Colonic mucosa (tissue), 4 donors: ENCODE measurements at regions not wholly inside any gene's neighbourhood (a gene's known extent, or its start where the extent isn't known, plus 50 kb on each side); places are given as distances from the start of the nearest gene placed in this dataset.

Source experiments
- DNase-seq: peaks from one replicate; pipeline ENCODE4 v3.0.0-alpha.2; 2020
- H3K27ac ChIP-seq: fragments of 200-600 bp; one replicate; pipeline ENCODE4 v1.8.0; 2021
- H3K27me3 ChIP-seq: fragments of 200-600 bp; one replicate; pipeline ENCODE4 v1.8.0; 2021
- H3K36me3 ChIP-seq: fragments of 200-600 bp; one replicate; pipeline ENCODE4 v1.8.0; 2021
- H3K4me1 ChIP-seq: fragments of 200-600 bp; one replicate; pipeline ENCODE4 v1.8.0; 2021; ENCODE audit warnings: mild to moderate bottlenecking
- H3K4me3 ChIP-seq: fragments of 200-600 bp; one replicate; pipeline ENCODE4 v1.8.0; 2021
- H3K9ac ChIP-seq, 2 donors: one replicate each; pipeline ENCODE4 v1.7.0; 2013; ENCODE audit warnings: control low read depth in 2 of 2, low read depth in 2 of 2, low read length in 2 of 2
- H3K9me3 ChIP-seq: fragments of 200-600 bp; one replicate; pipeline ENCODE4 v1.8.0; 2021
- intact Hi-C: fragments of 100-400 bp; cut with DNase I; formaldehyde crosslinking; loops from one replicate; pipeline ENCODE4 v1.14.1; 2022
- TF ChIP-seq, protein P1 (sequence below): fragments of 200-600 bp; IDR thresholded peaks from one replicate; pipeline ENCODE4 v1.8.0; 2022; ENCODE audit warnings: antibody characterized with exemption, mild to moderate bottlenecking
- donor health status: healthy.
- donor health status: DM: no; HTN: no; CAD: no.
- donor health status: DM: no; HTN: no; CAD: no.

DNA sequence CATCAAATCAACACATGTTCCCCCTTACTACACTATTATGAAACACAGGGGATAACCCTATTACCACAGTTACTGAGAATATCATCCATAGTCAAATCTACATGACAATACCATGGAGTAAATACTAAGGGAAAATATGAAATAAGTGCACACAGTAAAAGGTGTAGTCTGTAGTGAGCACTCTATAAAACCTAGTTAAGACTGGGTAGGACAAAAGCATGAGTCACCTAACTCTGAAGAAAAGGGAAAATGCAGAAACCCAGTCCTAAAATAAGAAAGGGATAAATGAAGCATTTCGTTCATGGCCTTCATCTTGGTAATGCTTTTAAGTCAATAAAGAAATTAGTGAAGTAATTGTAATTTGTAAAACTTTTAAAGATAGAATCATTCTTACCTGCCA is 65.4 kb upstream of the ACVR2A start:
- DNase-seq, result no peak
- Histone ChIP-seq H3K9ac (no peak overlapping the region), H3K27me3 (no peaks in the 10 kb centered on the region), H3K4me3 (no peak overlapping the region), H3K36me3 (no peaks in the 10 kb centered on the region), H3K4me1 (no peaks in the 10 kb centered on the region), H3K9me3 (no peaks in the 10 kb centered on the region), H3K27ac (no peak overlapping the region)
- TF ChIP-seq, protein P1, sequence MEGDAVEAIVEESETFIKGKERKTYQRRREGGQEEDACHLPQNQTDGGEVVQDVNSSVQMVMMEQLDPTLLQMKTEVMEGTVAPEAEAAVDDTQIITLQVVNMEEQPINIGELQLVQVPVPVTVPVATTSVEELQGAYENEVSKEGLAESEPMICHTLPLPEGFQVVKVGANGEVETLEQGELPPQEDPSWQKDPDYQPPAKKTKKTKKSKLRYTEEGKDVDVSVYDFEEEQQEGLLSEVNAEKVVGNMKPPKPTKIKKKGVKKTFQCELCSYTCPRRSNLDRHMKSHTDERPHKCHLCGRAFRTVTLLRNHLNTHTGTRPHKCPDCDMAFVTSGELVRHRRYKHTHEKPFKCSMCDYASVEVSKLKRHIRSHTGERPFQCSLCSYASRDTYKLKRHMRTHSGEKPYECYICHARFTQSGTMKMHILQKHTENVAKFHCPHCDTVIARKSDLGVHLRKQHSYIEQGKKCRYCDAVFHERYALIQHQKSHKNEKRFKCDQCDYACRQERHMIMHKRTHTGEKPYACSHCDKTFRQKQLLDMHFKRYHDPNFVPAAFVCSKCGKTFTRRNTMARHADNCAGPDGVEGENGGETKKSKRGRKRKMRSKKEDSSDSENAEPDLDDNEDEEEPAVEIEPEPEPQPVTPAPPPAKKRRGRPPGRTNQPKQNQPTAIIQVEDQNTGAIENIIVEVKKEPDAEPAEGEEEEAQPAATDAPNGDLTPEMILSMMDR, result no peak
- intact Hi-C loops, result no loop called here

DNA sequence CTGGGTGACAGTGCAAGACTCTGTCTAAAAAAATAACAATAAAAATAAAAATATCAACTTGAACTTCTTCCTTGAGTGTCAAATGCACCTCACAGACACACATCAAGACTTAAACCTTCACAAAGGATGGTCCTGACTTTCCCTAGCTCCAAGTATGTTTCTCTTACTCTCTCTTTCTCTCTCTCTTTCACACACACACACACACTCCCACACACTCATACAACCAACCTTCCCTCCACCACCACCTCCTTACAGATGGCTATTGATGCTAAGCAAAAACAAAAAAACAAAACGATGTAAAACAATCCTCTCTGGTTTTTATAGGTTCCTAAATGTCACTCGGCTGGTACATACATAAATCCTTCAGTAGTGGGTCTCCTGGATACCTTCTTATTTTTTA is 67.4 kb upstream of the ACVR2A start:
- no peak for DNase-seq
- TF ChIP-seq, protein P1, result no peak
- Histone ChIP-seq H3K4me3 (no peak overlapping the region), H3K4me1 (no peaks in the 10 kb centered on the region), H3K9ac (no peak overlapping the region), H3K27me3 (no peaks in the 10 kb centered on the region), H3K36me3 (no peaks in the 10 kb centered on the region), H3K9me3 (no peaks in the 10 kb centered on the region), H3K27ac (no peak overlapping the region)
- intact Hi-C loops, result no loop called here

DNA sequence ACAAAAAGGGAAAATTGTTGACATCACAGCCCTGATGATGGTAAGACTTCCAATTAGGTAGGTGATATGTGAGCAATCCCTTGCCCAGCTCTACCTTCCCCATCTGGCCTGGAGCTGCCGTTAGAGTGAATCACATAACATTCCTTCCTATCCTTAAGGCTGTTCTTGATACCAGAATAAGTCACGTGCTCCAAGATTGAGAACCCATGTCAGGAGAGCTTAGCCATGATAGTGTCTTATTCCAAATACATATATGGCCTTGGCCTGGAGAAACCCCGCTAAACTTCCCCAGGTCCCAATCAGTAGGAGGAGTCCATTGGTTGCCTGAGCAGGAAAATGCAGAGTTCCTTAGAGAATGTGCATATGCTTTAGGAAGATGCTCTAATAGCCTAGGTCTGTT is 70.0 kb upstream of the ACVR2A start:
- TF ChIP-seq, protein P1, result no peak
- no peak overlapping the region for H3K9ac ChIP-seq
- no peaks in the 10 kb centered on the region for H3K36me3 ChIP-seq
- no peaks in the 10 kb centered on the region for H3K4me1 ChIP-seq
- intact Hi-C loops, result no loop called here
- no peak overlapping the region for H3K27ac ChIP-seq
- H3K9me3 ChIP-seq, result no peaks in the 10 kb centered on the region
- no peak overlapping the region for H3K4me3 ChIP-seq
- no peaks in the 10 kb centered on the region for H3K27me3 ChIP-seq
- no peak for DNase-seq

DNA sequence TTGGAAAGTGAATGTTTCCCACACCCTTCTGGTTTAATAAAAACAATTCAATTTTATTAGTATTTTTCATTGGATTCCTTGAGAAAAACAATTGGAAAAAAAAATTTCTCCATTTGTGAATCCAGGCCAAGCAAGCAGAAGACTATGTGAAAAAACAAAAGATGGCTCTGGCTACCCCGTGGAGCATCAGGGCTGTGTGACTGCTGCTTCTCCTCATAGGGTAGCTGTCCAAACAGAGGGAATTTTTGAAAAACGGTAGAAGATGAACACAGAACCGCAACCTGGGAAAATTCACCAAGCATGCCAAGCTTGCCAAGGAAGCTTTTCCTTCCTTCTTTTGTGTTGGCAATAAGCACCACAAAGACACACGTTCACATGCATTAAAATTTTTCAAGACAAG is 71.3 kb upstream of the ACVR2A start:
- no peaks in the 10 kb centered on the region for H3K36me3 ChIP-seq
- no peaks in the 10 kb centered on the region for H3K27me3 ChIP-seq
- no peak for DNase-seq
- TF ChIP-seq, protein P1, result no peak
- H3K27ac ChIP-seq, result no peak overlapping the region
- intact Hi-C loops, result no loop called here
- no peaks in the 10 kb centered on the region for H3K9me3 ChIP-seq
- no peak overlapping the region for H3K4me3 ChIP-seq
- H3K4me1 ChIP-seq, result no peaks in the 10 kb centered on the region
- no peak overlapping the region for H3K9ac ChIP-seq

DNA sequence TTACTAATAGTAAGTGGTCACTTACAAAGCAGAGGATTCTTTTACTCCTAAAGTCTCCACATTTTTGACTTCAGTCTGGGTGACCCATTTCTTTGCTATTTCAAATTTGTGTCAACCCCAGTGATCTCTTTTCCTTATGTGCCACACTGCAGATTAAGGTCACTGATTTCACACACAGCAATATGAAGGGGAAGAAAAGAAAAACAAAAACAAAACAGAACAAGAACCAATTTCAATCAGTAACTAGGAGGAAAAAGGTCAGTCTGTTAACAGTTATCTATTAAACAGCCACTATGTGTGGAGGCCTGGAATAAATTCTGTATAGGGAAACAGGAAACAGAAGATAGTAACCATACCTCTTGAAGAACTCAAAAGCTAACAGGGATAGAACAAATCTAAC is 72.0 kb upstream of the ACVR2A start:
- no peaks in the 10 kb centered on the region for H3K4me1 ChIP-seq

More for the DNA sequence above, 72.0 kb upstream of the ACVR2A start:
- H3K36me3 ChIP-seq, result no peaks in the 10 kb centered on the region
- no peaks in the 10 kb centered on the region for H3K27me3 ChIP-seq
- no peak overlapping the region for H3K9ac ChIP-seq
- DNase-seq, result no peak
- no peak overlapping the region for H3K27ac ChIP-seq
- no peak overlapping the region for H3K4me3 ChIP-seq
- TF ChIP-seq, protein P1, result no peak
- intact Hi-C loops, result no loop called here
- no peaks in the 10 kb centered on the region for H3K9me3 ChIP-seq
